Transverse colon (tissue), 4 donors: ENCODE measurements at regions not wholly inside any gene's neighbourhood (a gene's known extent, or its start where the extent isn't known, plus 50 kb on each side); places are given as distances from the start of the nearest gene placed in this dataset.

ENCODE experiments used
- EP300 ChIP-seq: sonication (generic); formaldehyde crosslinking; IDR thresholded peaks from one replicate; pipeline ENCODE4 v1.6.1; 2017; ENCODE audit warnings: antibody characterized with exemption, low read depth
- POLR2AphosphoS5 ChIP-seq, 3 donors: sonication (generic); formaldehyde crosslinking; IDR thresholded peaks; one replicate each; pipeline ENCODE4 v1.6.1; 2016; ENCODE audit warnings: antibody characterized with exemption in 3 of 3
- TF ChIP-seq, protein P1 (sequence below), 5 experiments: fragments of 200-600 bp in 3 of 5; fragments of 450-650 bp in 2 of 5; sonication (generic) in 3 of 5; IDR thresholded peaks; 1 replicate in 2 of 5; 2 replicates in 3 of 5; pipeline ENCODE4 v1.5.1; 2016 to 2017; ENCODE audit warnings: antibody characterized with exemption in 5 of 5, inconsistent platforms in 3 of 5, mild to moderate bottlenecking in 2 of 5, moderate library complexity in 1 of 5

DNA sequence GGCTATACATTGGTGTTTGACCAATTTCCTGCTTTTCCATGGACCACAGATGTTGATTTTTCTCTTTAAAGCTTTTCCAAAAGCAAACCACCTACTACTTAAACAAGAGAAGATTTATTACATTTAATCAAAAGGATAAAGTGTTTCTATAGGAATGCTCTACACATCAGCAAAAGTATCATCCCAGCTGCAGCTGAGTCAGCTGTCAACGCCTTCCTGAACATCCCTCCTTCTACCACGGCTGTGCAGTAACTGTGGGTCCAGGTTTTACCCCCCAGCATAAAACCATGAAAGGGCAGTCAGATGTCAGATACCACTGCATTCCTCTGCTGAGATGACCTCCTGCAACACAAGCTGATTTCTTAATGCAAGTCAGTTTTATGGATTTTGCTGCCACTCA is 524.5 kb upstream of the MEX3C start:
- TF ChIP-seq EP300 (no peak), POLR2AphosphoS5 (IDR thresholded peaks at IDR 0.05) (no peak)
- TF ChIP-seq, protein P1, sequence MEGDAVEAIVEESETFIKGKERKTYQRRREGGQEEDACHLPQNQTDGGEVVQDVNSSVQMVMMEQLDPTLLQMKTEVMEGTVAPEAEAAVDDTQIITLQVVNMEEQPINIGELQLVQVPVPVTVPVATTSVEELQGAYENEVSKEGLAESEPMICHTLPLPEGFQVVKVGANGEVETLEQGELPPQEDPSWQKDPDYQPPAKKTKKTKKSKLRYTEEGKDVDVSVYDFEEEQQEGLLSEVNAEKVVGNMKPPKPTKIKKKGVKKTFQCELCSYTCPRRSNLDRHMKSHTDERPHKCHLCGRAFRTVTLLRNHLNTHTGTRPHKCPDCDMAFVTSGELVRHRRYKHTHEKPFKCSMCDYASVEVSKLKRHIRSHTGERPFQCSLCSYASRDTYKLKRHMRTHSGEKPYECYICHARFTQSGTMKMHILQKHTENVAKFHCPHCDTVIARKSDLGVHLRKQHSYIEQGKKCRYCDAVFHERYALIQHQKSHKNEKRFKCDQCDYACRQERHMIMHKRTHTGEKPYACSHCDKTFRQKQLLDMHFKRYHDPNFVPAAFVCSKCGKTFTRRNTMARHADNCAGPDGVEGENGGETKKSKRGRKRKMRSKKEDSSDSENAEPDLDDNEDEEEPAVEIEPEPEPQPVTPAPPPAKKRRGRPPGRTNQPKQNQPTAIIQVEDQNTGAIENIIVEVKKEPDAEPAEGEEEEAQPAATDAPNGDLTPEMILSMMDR (IDR thresholded peaks at IDR 0.05), result no peak
